GM13977 (cell line): ENCODE measurements at regions not wholly inside any gene's neighbourhood (a gene's known extent, or its start where the extent isn't known, plus 50 kb on each side); places are given as distances from the start of the nearest gene placed in this dataset.

Experiments
- DNase-seq: peaks from one replicate; pipeline ENCODE4 v3.0.0; 2012; ENCODE audit warnings: low spot score
- in situ Hi-C: fragments of 300-500 bp; cut with MboI; formaldehyde crosslinking; loops from one replicate; pipeline ENCODE4 v1.12.0; 2022; ENCODE audit warnings: low sequenced_read_pairs, low pct_unique_long_range_greater_than_20kb, mixed read lengths, inconsistent platforms; ENCODE audit not compliant: unreplicated experiment
- TF ChIP-seq, protein P1 (sequence below): IDR thresholded peaks from 2 replicates; pipeline ENCODE4 v1.5.1; 2012; ENCODE audit warnings: mild to moderate bottlenecking, control low read depth; ENCODE audit not compliant: insufficient read depth; ENCODE audit errors: extremely low read depth, missing control alignments

GRCh38 chr1:87591492-87591891 is 262.8 kb downstream of the LMO4 start:
- TF ChIP-seq, protein P1, sequence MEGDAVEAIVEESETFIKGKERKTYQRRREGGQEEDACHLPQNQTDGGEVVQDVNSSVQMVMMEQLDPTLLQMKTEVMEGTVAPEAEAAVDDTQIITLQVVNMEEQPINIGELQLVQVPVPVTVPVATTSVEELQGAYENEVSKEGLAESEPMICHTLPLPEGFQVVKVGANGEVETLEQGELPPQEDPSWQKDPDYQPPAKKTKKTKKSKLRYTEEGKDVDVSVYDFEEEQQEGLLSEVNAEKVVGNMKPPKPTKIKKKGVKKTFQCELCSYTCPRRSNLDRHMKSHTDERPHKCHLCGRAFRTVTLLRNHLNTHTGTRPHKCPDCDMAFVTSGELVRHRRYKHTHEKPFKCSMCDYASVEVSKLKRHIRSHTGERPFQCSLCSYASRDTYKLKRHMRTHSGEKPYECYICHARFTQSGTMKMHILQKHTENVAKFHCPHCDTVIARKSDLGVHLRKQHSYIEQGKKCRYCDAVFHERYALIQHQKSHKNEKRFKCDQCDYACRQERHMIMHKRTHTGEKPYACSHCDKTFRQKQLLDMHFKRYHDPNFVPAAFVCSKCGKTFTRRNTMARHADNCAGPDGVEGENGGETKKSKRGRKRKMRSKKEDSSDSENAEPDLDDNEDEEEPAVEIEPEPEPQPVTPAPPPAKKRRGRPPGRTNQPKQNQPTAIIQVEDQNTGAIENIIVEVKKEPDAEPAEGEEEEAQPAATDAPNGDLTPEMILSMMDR: no peak
- in situ Hi-C loops: no loop called here
- DNase-seq: no peak

- in situ Hi-C loops: no loop called here
- TF ChIP-seq, protein P1: no peak
- DNase-seq: peak; percentile 26
These were observed 263.5 kb downstream of the LMO4 start for GRCh38 chr1:87592156-87592555.

GRCh38 chr1:87594736-87595383 is 266.2 kb downstream of the LMO4 start:
- TF ChIP-seq, protein P1: no peak
- no peak for DNase-seq
- in situ Hi-C loops: no loop called here

- TF ChIP-seq, protein P1: no peak
- no peak for DNase-seq
- in situ Hi-C loops: no loop called here
These were observed 266.7 kb downstream of the LMO4 start for GRCh38 chr1:87595384-87595781.

DNA sequence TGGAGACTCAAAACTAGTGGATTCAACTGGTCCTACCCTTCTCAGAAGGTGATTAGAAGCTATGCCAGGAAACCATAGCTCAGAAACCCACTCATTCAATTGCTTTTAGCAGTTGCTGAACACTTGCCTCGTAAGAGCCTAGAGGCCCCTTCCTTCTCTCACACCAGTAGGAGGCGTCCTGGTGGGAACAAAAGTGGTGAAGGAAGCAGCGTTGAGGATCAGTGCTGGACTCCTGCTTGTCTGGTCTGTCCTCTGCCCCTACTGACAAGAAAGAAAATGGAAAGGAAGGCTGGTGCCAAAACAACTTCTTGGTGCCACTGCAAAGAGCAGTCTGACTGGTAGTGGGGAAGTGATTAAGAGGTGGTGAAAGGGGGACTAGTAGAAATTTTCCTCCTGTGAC is 269.7 kb downstream of the LMO4 start:
- in situ Hi-C loops: no loop called here
- no peak for DNase-seq
- TF ChIP-seq, protein P1: no peak

DNA sequence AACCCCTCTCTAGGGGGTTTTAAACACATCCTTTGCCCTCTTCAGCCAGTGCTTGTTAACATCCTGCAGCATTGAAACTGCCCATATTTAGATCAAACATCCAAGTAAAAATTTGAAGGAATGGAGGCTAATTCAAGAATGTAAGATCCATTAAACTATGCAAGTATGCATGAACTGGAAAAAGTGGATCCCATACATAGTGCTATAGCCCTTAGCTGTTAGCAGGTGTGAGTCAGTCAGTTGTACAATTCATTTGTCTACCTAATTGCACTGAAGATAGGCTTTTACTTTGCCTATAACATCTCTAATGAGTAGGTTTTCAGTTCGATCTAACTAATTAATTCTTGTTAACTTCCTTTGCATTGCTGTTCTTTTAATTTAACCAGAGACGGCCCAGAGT is 270.9 kb downstream of the LMO4 start:
- no peak for DNase-seq
- in situ Hi-C loops: no loop called here
- TF ChIP-seq, protein P1: no peak
